ENCODE measurements at regions not wholly inside any gene's neighbourhood (a gene's known extent, or its start where the extent isn't known, plus 50 kb on each side); places are given as distances from the start of the nearest gene placed in this dataset.

DNA sequence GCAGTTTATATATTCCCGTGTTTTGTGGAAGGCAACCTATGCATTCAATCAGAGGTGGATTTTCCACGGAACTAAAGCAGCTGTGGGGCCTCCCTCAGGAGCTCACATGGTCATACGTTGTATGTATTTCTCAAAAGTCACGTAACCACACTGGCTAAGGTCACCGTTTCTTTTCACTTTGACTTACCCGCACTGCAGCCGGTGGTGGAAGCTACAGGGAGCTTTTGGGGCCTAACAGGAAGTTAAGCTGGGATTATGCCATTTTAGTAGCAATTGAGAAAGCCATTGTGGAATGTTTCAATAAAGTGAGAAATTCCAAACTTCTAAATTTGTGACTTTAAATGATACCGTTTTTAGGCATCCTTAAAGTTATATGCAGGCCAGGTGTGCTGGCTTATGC, 111.2 kb upstream of the KLF6 start:
- no peaks in the 10 kb centered on the region for H3K36me3 ChIP-seq (ENCODE audit: insufficient read depth, low read length)
- peaks cover 57% of the 10 kb centered on the region for H3K4me1 ChIP-seq (ENCODE audit: control insufficient read depth, insufficient read depth, low read length)
- no peak overlapping the region for H3K4me3 ChIP-seq (ENCODE audit: low read length)
- peak overlapping the region; percentile 77 for H3K9ac ChIP-seq (ENCODE audit: low read depth, low read length)
- no peaks in the 10 kb centered on the region for H3K27me3 ChIP-seq (ENCODE audit: control insufficient read depth, insufficient read depth, low read length)
- H3K4me2 ChIP-seq (ENCODE audit: low read length) = no peak overlapping the region
- H3K9me3 ChIP-seq (replicated peaks; ENCODE audit: low read length) = no peaks in the 10 kb centered on the region

DNA sequence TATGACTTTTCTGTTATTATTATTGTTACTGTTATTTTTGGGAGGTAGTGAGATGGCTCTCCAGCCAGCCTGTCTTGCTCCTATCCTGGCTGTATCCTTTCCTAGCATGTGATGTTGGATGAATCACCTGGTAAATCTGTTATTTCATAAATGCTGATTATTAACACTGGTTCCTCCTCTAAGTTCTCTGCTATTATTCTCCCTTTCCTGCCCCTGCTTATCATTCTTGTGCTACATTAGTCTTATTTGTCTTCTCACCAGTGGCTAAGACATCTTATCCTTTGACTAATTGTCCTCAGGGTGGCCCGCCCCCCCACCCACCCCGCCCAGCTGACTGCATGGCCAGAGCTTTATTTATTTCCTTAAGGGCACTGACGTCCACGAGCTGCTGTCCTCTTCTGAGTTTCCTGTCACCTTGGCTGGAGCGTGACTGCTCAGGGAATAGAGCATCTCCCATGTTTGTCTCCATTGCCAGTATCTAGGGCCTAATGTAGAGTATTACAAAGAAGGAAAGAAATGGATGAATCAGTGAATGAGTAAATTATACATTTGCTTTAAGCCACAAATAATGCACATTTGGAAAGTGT, 110.1 kb upstream of the KLF6 start:
- no peaks in the 10 kb centered on the region for H3K27me3 ChIP-seq (ENCODE audit: control insufficient read depth, insufficient read depth, low read length)
- no peaks in the 10 kb centered on the region for H3K9me3 ChIP-seq (replicated peaks; ENCODE audit: low read length)
- H3K4me3 ChIP-seq (ENCODE audit: low read length) = no peak overlapping the region
- H3K9ac ChIP-seq (ENCODE audit: low read depth, low read length) = peak overlapping the region; percentile 50
- no peak overlapping the region for H3K4me2 ChIP-seq (ENCODE audit: low read length)
- H3K4me1 ChIP-seq (ENCODE audit: control insufficient read depth, insufficient read depth, low read length) = peaks cover 62% of the 10 kb centered on the region
- H3K36me3 ChIP-seq (ENCODE audit: insufficient read depth, low read length) = no peaks in the 10 kb centered on the region

DNA sequence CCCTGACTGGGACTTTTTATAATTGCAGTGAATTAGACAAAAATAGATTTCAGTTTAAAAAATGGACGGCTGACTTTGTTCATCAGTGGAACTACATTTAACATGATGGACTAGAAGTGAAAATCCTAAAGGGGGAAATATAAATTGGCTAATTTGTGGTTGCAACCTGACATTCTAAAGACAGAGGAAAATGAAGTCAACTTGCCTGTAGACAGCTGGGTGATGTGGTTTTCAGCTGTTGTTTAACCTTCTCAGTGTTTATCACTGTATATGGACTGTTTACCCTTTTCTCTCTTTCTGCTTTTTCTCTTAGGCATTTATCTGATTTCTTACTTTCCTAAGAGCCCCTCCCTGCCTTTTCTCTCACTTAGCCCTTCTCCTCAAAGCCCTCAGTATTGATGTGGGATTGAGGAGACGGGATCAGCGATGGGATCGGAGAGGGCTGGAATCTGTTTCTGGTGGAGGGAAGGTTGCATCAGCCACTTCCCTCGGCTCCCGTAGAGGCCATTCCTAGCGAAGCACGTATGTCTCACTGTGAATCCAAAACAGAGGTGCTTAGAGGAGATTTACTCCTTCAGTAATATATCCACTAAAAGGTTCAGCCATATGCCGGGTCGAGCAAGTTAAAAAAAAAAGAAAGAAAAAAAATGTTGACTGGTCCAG, 109.0 kb upstream of the KLF6 start:
- H3K9me3 ChIP-seq (replicated peaks; ENCODE audit: low read length) = no peaks in the 10 kb centered on the region
- H3K27me3 ChIP-seq (ENCODE audit: control insufficient read depth, insufficient read depth, low read length) = no peaks in the 10 kb centered on the region
- peak overlapping the region; percentile 27 for H3K9ac ChIP-seq (ENCODE audit: low read depth, low read length)
- no peak overlapping the region for H3K4me3 ChIP-seq (ENCODE audit: low read length)
- no peak overlapping the region for H3K4me2 ChIP-seq (ENCODE audit: low read length)
- H3K4me1 ChIP-seq (ENCODE audit: control insufficient read depth, insufficient read depth, low read length) = peaks cover 73% of the 10 kb centered on the region
- no peaks in the 10 kb centered on the region for H3K36me3 ChIP-seq (ENCODE audit: insufficient read depth, low read length)

DNA sequence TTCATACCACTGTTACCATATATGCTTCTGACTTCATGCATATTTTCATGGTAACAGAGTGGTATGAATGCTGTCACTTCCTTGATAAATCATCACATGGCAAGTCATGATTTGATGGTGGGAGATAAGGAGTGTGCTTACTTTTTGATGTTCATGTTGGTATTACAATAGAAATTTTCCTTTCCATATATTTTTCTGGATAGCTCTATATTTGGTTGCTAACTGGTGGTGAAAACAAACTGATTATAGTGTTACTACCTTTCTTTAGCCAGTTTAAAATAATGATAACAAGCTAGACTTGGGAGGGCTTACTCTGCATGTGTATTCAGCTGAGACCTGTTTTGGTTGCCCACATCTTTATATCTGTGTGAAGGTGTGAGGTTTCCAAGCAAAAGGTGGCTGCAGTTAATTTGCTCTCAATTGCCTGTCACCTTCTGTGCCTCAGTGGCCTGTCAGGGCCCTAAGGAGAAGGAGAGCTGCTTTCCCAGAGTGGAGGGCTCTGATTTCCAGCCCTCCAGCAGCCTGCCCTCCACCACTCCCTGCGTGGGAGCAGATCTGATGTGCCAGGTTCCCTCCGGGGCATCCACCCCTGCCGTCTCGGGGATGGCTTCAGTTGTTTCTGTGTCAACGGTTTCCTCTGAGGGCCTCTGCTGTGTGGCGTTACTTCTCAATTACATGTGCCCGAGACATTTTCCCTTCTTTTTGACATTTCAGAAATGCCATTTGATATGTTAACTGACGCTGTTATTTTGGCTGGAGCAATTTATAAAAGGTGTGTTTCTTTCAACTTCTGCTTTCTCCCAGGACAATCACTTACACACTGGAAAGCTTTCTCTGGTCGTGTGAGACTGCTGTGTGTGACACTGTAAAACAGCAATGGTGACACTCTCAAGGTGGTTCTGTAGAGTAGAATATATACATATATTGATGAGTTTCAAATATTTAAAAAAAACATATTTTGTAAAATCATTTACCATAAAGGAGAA, 107.7 kb upstream of the KLF6 start:
- peak overlapping the region; percentile 34 for H3K4me2 ChIP-seq (ENCODE audit: low read length)
- H3K27me3 ChIP-seq (ENCODE audit: control insufficient read depth, insufficient read depth, low read length) = no peaks in the 10 kb centered on the region
- H3K4me1 ChIP-seq (ENCODE audit: control insufficient read depth, insufficient read depth, low read length) = peaks cover 73% of the 10 kb centered on the region
- no peak overlapping the region for H3K4me3 ChIP-seq (ENCODE audit: low read length)
- peak overlapping the region; percentile 51 for H3K9ac ChIP-seq (ENCODE audit: low read depth, low read length)
- H3K9me3 ChIP-seq (replicated peaks; ENCODE audit: low read length) = no peaks in the 10 kb centered on the region
- no peaks in the 10 kb centered on the region for H3K36me3 ChIP-seq (ENCODE audit: insufficient read depth, low read length)

DNA sequence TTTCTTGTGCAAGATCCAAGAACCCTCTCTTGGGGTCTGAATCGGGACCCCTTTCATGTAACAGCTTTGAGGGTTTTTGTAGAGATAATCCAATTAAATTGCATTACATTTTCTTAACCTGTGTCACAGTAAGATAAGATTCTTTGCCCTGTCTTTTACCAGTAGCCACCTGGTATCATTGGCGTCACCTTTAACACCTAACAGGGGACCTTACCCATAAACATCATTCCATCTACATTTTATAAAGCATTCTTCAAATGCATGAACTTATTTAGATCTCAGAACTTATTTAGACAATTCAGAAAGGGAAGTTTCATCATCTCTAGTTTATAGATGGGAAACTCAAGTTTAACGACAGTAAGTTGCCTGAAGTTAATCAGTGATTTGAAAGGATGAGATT, 106.4 kb upstream of the KLF6 start:
- Histone ChIP-seq H3K4me3 (ENCODE audit: low read length) (no peak overlapping the region), H3K4me1 (ENCODE audit: control insufficient read depth, insufficient read depth, low read length) (peaks cover 73% of the 10 kb centered on the region), H3K36me3 (ENCODE audit: insufficient read depth, low read length) (no peaks in the 10 kb centered on the region), H3K4me2 (ENCODE audit: low read length) (no peak overlapping the region), H3K9me3 (replicated peaks; ENCODE audit: low read length) (no peaks in the 10 kb centered on the region), H3K9ac (ENCODE audit: low read depth, low read length) (no peak overlapping the region), H3K27me3 (ENCODE audit: control insufficient read depth, insufficient read depth, low read length) (no peaks in the 10 kb centered on the region)

DNA sequence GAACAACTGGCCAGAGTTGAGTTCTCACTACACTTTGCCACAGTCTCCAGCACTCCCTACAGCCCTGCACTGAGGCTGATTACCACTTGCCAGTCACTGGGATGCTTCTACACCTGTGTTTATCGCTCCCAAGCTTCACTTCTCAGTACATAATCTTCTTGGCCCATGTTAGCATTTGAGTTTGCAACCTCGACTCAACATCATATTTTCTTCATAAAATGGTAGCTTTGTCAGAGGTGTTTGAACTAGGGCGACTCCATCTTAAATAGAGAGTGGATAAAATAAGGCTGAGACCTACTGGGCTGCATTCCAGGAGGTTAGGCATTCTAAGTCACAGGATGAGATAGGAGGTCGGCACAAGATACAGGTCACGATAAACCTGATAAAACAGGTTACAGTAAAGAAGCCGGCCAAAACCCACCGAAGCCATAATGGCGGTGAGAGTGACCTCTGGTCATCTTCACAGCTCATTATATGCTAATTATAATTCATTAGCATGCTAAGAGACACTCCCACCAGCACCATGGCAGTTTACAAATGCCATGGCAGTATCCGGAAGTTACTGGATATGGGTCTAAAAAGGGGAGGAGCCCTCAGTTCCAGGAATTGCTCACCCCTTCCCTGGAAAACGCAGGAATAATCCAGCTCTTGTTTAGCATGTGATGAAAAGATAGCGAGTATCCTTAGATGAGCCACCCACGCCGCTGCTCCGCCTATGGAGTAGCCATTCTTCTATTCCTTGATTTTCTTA, 105.8 kb upstream of the KLF6 start:
- Histone ChIP-seq H3K4me1 (ENCODE audit: control insufficient read depth, insufficient read depth, low read length) (peaks cover 79% of the 10 kb centered on the region), H3K27me3 (ENCODE audit: control insufficient read depth, insufficient read depth, low read length) (no peaks in the 10 kb centered on the region), H3K9ac (ENCODE audit: low read depth, low read length) (no peak overlapping the region), H3K36me3 (ENCODE audit: insufficient read depth, low read length) (no peaks in the 10 kb centered on the region), H3K4me3 (ENCODE audit: low read length) (no peak overlapping the region), H3K4me2 (ENCODE audit: low read length) (no peak overlapping the region), H3K9me3 (replicated peaks; ENCODE audit: low read length) (no peaks in the 10 kb centered on the region)

DNA sequence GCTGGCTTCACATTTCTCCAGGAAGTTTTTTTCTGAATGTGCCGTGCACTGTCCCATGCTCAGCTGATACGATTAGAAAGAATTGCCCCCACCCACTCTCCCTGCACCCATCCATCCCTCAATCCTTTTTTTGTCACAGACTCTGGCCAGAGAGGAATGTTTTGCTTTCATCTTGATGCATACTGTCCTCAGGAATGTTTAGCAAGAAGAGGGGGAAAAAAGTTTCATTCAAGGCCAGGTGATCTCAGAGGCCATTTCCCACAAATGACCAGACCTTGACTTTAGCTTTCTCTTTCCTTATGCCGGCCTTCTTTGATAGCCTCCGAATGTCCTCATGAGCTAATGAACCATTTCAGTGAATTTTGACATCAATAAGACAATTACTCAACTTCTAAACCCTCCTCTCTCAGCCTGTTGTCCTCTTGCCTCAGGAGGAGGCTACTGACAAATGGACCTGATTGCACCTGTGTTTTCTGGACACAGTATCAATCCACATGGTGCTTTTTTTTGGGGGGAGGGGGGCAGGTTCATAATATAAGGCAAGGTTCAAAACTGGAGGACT, 105.0 kb upstream of the KLF6 start:
- H3K27me3 ChIP-seq (ENCODE audit: control insufficient read depth, insufficient read depth, low read length) = no peaks in the 10 kb centered on the region
- H3K9ac ChIP-seq (ENCODE audit: low read depth, low read length) = peak overlapping the region; percentile 74
- peak overlapping the region; percentile 5 for H3K4me2 ChIP-seq (ENCODE audit: low read length)
- no peak overlapping the region for H3K4me3 ChIP-seq (ENCODE audit: low read length)
- H3K36me3 ChIP-seq (ENCODE audit: insufficient read depth, low read length) = no peaks in the 10 kb centered on the region
- peaks cover 78% of the 10 kb centered on the region for H3K4me1 ChIP-seq (ENCODE audit: control insufficient read depth, insufficient read depth, low read length)
- no peaks in the 10 kb centered on the region for H3K9me3 ChIP-seq (replicated peaks; ENCODE audit: low read length)

DNA sequence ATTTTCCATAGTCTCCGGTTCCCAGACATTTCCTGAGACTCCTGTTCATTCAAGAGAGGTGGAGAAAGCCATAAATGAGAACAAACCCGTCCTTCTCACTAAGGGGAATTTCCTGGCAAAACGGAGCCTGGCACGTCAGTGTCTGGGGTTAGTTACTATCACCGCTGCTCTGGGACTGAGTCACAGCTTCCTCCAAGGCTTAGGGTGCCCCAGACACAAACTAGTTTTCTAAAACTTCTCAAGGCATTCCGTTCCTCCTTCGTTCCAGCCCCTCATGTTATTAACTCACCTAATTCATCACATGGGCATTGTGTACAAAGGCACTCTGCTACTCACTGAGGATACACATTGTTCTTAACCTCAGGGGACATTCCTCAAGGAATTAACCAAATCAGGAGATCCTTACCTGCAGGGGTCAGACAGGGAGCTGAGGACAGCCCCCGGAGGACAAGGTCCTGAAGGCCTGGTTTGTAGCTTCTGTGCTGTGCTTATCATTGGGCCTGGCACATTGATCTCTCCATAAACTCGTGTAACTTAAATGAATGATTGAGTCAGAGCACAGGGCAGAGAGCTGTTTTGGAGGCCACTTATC, 103.0 kb upstream of the KLF6 start:
- Histone ChIP-seq H3K9me3 (replicated peaks; ENCODE audit: low read length) (no peaks in the 10 kb centered on the region), H3K9ac (ENCODE audit: low read depth, low read length) (peak overlapping the region; percentile 89), H3K36me3 (ENCODE audit: insufficient read depth, low read length) (no peaks in the 10 kb centered on the region), H3K4me3 (ENCODE audit: low read length) (peak overlapping the region; percentile 2), H3K27me3 (ENCODE audit: control insufficient read depth, insufficient read depth, low read length) (no peaks in the 10 kb centered on the region), H3K4me1 (ENCODE audit: control insufficient read depth, insufficient read depth, low read length) (peaks cover 60% of the 10 kb centered on the region), H3K4me2 (ENCODE audit: low read length) (peak overlapping the region; percentile 68)

DNA sequence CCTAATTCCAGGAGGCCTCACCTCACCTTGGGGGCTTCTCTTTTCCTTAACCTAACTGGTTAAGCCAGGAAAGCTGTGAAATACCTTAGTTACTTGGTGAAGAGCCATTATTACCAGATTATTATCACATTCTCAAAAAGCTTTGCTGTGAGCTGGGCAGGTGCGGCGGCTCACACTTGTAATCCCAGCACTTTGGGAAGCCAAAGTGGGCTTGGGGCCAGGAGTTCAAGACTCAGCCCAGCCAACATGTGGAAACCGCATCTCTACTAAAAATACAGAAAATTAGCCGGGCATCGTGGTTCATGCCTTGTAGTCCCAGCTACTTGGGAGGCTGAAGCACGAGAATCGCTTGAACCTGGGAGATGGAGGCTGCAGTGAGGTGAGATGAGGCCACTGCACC, 102.4 kb upstream of the KLF6 start:
- H3K36me3 ChIP-seq (ENCODE audit: insufficient read depth, low read length) = no peaks in the 10 kb centered on the region
- no peaks in the 10 kb centered on the region for H3K9me3 ChIP-seq (replicated peaks; ENCODE audit: low read length)
- peaks cover 54% of the 10 kb centered on the region for H3K4me1 ChIP-seq (ENCODE audit: control insufficient read depth, insufficient read depth, low read length)
- H3K4me3 ChIP-seq (ENCODE audit: low read length) = peak overlapping the region; percentile 24
- no peaks in the 10 kb centered on the region for H3K27me3 ChIP-seq (ENCODE audit: control insufficient read depth, insufficient read depth, low read length)
- H3K4me2 ChIP-seq (ENCODE audit: low read length) = peak overlapping the region; percentile 68
- peak overlapping the region; percentile 89 for H3K9ac ChIP-seq (ENCODE audit: low read depth, low read length)

DNA sequence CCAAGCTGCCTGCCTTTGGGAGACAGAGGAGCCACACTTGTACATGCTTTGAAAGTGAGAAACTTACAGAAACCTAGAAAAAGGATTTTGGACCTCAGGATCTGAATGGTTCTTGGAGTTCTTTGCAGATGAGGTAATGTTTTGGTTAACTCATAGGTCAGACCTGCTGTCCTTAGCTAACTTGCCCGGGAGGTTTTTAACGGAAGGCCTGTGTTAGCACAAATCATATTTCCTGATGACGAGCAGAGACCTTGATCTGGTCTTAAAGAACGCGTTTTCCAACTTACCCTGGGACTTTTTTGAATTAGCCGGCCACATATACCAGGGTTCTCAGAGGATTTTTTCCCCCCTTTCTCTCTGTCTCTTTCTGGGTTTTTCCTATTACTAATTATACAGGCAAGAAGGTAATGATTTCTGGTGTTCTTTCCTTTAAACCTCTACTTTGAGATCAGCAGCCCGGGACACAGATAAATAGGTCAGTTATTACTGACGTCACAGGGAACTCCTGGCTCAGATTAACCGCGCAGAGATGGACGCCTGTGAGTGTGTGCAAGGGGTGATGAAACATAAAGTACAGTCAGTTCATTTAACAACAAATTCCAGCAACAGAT, 101.7 kb upstream of the KLF6 start:
- Histone ChIP-seq H3K9me3 (replicated peaks; ENCODE audit: low read length) (no peaks in the 10 kb centered on the region), H3K9ac (ENCODE audit: low read depth, low read length) (peak overlapping the region; percentile 89), H3K4me3 (ENCODE audit: low read length) (peak overlapping the region; percentile 24), H3K4me2 (ENCODE audit: low read length) (peak overlapping the region; percentile 68), H3K27me3 (ENCODE audit: control insufficient read depth, insufficient read depth, low read length) (no peaks in the 10 kb centered on the region), H3K4me1 (ENCODE audit: control insufficient read depth, insufficient read depth, low read length) (peaks cover 49% of the 10 kb centered on the region), H3K36me3 (ENCODE audit: insufficient read depth, low read length) (no peaks in the 10 kb centered on the region)

All from skeletal muscle satellite cell (primary cell).